Smooth muscle cell (in vitro differentiated cells): ENCODE measurements at regions not wholly inside any gene's neighbourhood (a gene's known extent, or its start where the extent isn't known, plus 50 kb on each side); places are given as distances from the start of the nearest gene placed in this dataset.
A peak's percentile ranks its signal among the peaks of the same experiment; 100 is the strongest.

Experiments
- DNase-seq: peaks from one replicate; lab custom pipeline; 2025; ENCODE audit not compliant: unreplicated experiment; lab: John Stamatoyannopoulos, UW
- H2AFZ ChIP-seq: fragments of 200-600 bp; sonication (generic); 2 replicates; pipeline ENCODE4 v1.6.0; 2016; ENCODE audit warnings: antibody characterized with exemption, low read depth, mild to moderate bottlenecking
- H3F3A ChIP-seq: fragments of 200-600 bp; sonication (generic); 2 replicates; pipeline ENCODE4 v1.6.0; 2017; ENCODE audit warnings: antibody characterized with exemption, low read depth
- H3K27ac ChIP-seq: fragments of 200-600 bp; sonication (generic); 2 replicates; pipeline ENCODE4 v1.5.1; 2016; ENCODE audit warnings: low read depth, mild to moderate bottlenecking
- H3K27me3 ChIP-seq: fragments of 200-600 bp; sonication (generic); 2 replicates; pipeline ENCODE4 v1.6.1; 2016; ENCODE audit warnings: low read depth, mild to moderate bottlenecking
- H3K36me3 ChIP-seq: fragments of 200-600 bp; sonication (generic); 2 replicates; pipeline ENCODE4 v1.5.1; 2016; ENCODE audit warnings: low read depth
- H3K4me1 ChIP-seq: fragments of 200-600 bp; sonication (generic); 2 replicates; pipeline ENCODE4 v1.5.1; 2016; ENCODE audit warnings: low read depth
- H3K4me2 ChIP-seq: fragments of 200-600 bp; sonication (generic); 2 replicates; pipeline ENCODE4 v1.6.0; 2016; ENCODE audit warnings: mild to moderate bottlenecking
- H3K4me3 ChIP-seq: fragments of 200-600 bp; sonication (generic); 2 replicates; pipeline ENCODE4 v1.5.1; 2016; ENCODE audit warnings: mild to moderate bottlenecking
- H3K79me2 ChIP-seq: fragments of 200-600 bp; sonication (generic); 2 replicates; pipeline ENCODE4 v1.6.0; 2016; ENCODE audit warnings: low read depth, mild to moderate bottlenecking
- H3K9ac ChIP-seq: fragments of 200-600 bp; sonication (generic); 2 replicates; pipeline ENCODE4 v1.6.0; 2016; ENCODE audit warnings: low read depth
- H3K9me3 ChIP-seq: fragments of 200-600 bp; sonication (generic); replicated peaks from 2 replicates; pipeline ENCODE4 v1.5.1; 2016; ENCODE audit warnings: low read depth
- H4K20me1 ChIP-seq: fragments of 200-600 bp; sonication (generic); 2 replicates; pipeline ENCODE4 v1.6.0; 2016; ENCODE audit warnings: low read depth
- CTCF ChIP-seq: fragments of 200-600 bp; sonication (generic); IDR thresholded peaks from 2 replicates; pipeline ENCODE4 v1.5.1; 2017; ENCODE audit warnings: borderline replicate concordance, mild to moderate bottlenecking, antibody characterized with exemption; ENCODE audit not compliant: insufficient read depth, poor library complexity, severe bottlenecking
- whole genome bisulfite sequencing: methylation state at CpG from one replicate; pipeline ENCODE4 v1.1.7; 2016; ENCODE audit warnings: low lambda C conversion rate; 5-methylcytosine and 5-hydroxymethylcytosine counted together

DNA sequence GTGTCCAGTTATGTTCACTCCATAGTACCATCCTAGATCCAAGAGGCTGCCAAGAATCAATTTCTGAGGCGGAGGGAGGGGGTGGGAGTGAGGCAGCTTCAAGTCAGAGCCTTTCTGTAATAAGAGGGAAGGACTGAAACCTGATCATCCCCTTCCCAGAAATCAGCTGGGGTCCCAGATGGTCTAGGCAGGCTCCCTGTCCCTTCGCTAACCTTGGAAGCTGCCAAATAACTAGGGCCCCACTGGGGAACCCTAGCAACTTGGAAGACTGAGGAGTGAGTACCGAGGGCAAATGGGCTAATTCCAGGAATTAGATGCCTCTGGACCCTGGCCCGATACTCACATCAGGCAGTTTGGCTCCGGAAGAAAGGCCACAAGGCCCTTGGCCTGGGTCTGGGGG lies 113.3 kb downstream of the NAV1 start:
- Histone ChIP-seq H3K4me2 (no peak overlapping the region), H4K20me1 (peaks cover 94% of the 10 kb centered on the region)

DNA sequence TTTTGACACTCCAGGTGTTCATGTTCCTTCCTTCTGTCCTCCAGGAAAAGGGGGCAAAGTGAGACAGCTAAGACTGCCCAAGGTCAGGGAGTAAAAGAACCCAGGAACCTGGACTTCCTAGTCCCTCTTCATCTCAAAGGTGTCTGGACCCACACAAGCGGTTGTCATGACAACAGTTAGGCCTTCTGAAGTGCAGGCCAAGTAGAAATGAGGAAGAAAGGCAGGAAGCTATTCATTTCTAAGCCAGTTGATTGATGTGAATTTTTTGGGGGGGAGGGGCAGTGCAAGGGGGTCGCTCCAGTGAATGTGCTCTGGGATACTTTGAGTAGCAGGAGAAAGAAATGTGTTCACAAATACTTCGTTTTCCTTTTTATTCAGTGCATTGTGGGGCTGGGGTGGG lies 114.3 kb downstream of the NAV1 start:
- Histone ChIP-seq H3F3A (peaks cover 8% of the 10 kb centered on the region), H3K4me2 (no peak overlapping the region), H2AFZ (no peak overlapping the region), H3K27me3 (no peaks in the 10 kb centered on the region), H3K4me3 (no peak overlapping the region), H3K4me1 (peaks cover 31% of the 10 kb centered on the region), H3K9me3 (no peaks in the 10 kb centered on the region), H3K36me3 (no peaks in the 10 kb centered on the region), H4K20me1 (peaks cover 98% of the 10 kb centered on the region), H3K9ac (no peak overlapping the region), H3K79me2 (peaks cover 94% of the 10 kb centered on the region), H3K27ac (peak overlapping the region; percentile 27)
- WGBS, result 82% methylated on average over 3 of the region's 3 CpGs
- TF ChIP-seq CTCF, result no peak
- DNase-seq, result no peak

More for the DNA sequence above, 113.3 kb downstream of the NAV1 start:
- Histone ChIP-seq H3K4me1 (peaks cover 31% of the 10 kb centered on the region), H2AFZ (no peak overlapping the region), H3K9me3 (no peaks in the 10 kb centered on the region), H3K79me2 (peaks cover 89% of the 10 kb centered on the region), H3K4me3 (no peak overlapping the region), H3K27me3 (no peaks in the 10 kb centered on the region), H3K9ac (no peak overlapping the region), H3K36me3 (no peaks in the 10 kb centered on the region), H3K27ac (no peak overlapping the region), H3F3A (peaks cover 8% of the 10 kb centered on the region)
- 99% methylated on average over 5 of the region's 5 CpGs for WGBS
- no peak for DNase-seq
- TF ChIP-seq CTCF, result no peak

GRCh38 chr1:201653883-201654282 lies 115.0 kb downstream of the NAV1 start:
- Histone ChIP-seq H3K36me3 (no peaks in the 10 kb centered on the region), H3K9ac (no peak overlapping the region), H3K4me3 (no peak overlapping the region), H4K20me1 (peaks cover 99% of the 10 kb centered on the region), H2AFZ (no peak overlapping the region), H3F3A (peaks cover 8% of the 10 kb centered on the region), H3K27ac (peak overlapping the region; percentile 27), H3K4me2 (no peak overlapping the region), H3K4me1 (peaks cover 28% of the 10 kb centered on the region), H3K9me3 (no peaks in the 10 kb centered on the region), H3K27me3 (no peaks in the 10 kb centered on the region), H3K79me2 (peaks cover 95% of the 10 kb centered on the region)
- TF ChIP-seq CTCF, result no peak
- DNase-seq, result no peak
- WGBS, result 90% methylated on average over 2 of the region's 2 CpGs

DNA sequence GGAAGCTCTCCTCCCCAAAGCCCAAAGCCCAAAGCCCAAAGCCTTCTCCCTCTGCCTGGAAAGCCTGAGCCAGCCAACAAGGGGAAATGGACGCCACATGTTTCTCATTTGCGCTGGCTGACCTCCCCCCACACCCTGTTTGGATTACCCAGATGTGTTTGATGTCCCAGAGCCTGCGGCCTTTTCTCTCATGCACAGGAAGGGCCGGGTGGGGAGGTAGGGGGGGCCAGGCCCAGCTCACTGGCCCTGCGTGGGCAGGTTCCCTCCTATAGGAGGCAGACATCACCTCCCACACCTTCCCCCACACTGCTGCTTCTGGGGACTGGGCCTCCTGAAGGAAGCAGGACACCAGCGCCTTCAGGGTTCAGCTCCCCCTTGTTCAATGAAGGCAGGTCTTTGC lies 116.3 kb downstream of the NAV1 start:
- no peak overlapping the region for H2AFZ ChIP-seq
- DNase-seq, result no peak
- peak overlapping the region; percentile 58 for H3K27ac ChIP-seq
- no peaks in the 10 kb centered on the region for H3K27me3 ChIP-seq
- H3K36me3 ChIP-seq, result no peaks in the 10 kb centered on the region
- H3K9ac ChIP-seq, result no peak overlapping the region
- H3F3A ChIP-seq, result peaks cover 8% of the 10 kb centered on the region
- H3K9me3 ChIP-seq, result no peaks in the 10 kb centered on the region
- TF ChIP-seq CTCF, result no peak
- peaks cover 17% of the 10 kb centered on the region for H3K4me1 ChIP-seq
- peak overlapping the region; percentile 48 for H3K4me2 ChIP-seq
- H4K20me1 ChIP-seq, result peaks cover 99% of the 10 kb centered on the region
- H3K79me2 ChIP-seq, result peaks cover 94% of the 10 kb centered on the region
- WGBS, result 26% methylated on average over 6 of the region's 6 CpGs
- H3K4me3 ChIP-seq, result no peak overlapping the region
